ENCODE measurements at regions not wholly inside any gene's neighbourhood (a gene's known extent, or its start where the extent isn't known, plus 50 kb on each side); places are given as distances from the start of the nearest gene placed in this dataset.
"Not testable (repeated sequence)": the region's sequence is repeated elsewhere in the genome, so short reads cannot be mapped to it uniquely, and the experiment has no call there.

DNA sequence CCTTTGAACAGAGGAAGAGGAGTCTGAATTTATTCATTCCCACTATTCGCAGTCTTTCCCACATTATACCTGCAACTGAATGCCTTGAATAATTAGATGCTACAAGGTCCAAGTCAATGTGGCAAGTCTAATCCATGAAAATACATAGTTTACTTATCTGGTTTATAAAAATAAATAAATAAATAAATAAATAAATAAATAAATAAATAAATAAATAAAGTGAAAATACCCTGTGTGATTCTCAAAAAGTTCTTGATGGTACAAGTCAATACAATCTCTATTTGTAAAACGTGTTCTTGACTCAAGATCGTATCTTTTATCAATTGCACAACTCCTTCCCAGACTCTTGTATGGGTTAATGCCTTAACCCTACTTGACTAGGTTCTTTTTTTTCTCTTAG lies 417.7 kb downstream of the ZWINT start:
- H3K27me3 ChIP-seq = no peaks in the 10 kb centered on the region
- intact Hi-C loops (cut with DNase I; ENCODE audit: low total_unique reads) (no loop called here), in situ Hi-C loops (cut with MboI; ENCODE audit: low pct_ligation_motif_present in 1 of 4, low pct_unique_long_range_greater_than_20kb in 1 of 4, low sequenced_read_pairs in 3 of 4) (no loop called here)
- H3K4me1 ChIP-seq = no peaks in the 10 kb centered on the region
- no peak overlapping the region for H3K4me3 ChIP-seq
- no peaks in the 10 kb centered on the region for H3K9me3 ChIP-seq
- WGBS, 2 donors (ENCODE audit: low coverage in 1 of 2) = 78 to 83% methylated on average over 3 of the region's 3 CpGs
- DNase-seq = no peak
- no peak overlapping the region for H3K27ac ChIP-seq
- TF ChIP-seq POLR2A (IDR thresholded peaks at IDR 0.05) (no peak), EP300 (IDR thresholded peaks at IDR 0.05; ENCODE audit: low read depth) (no peak), POLR2AphosphoS5 (IDR thresholded peaks at IDR 0.05) (no peak)
- TF ChIP-seq, protein P1, sequence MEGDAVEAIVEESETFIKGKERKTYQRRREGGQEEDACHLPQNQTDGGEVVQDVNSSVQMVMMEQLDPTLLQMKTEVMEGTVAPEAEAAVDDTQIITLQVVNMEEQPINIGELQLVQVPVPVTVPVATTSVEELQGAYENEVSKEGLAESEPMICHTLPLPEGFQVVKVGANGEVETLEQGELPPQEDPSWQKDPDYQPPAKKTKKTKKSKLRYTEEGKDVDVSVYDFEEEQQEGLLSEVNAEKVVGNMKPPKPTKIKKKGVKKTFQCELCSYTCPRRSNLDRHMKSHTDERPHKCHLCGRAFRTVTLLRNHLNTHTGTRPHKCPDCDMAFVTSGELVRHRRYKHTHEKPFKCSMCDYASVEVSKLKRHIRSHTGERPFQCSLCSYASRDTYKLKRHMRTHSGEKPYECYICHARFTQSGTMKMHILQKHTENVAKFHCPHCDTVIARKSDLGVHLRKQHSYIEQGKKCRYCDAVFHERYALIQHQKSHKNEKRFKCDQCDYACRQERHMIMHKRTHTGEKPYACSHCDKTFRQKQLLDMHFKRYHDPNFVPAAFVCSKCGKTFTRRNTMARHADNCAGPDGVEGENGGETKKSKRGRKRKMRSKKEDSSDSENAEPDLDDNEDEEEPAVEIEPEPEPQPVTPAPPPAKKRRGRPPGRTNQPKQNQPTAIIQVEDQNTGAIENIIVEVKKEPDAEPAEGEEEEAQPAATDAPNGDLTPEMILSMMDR (IDR thresholded peaks at IDR 0.05) = no peak
- no peaks in the 10 kb centered on the region for H3K36me3 ChIP-seq

DNA sequence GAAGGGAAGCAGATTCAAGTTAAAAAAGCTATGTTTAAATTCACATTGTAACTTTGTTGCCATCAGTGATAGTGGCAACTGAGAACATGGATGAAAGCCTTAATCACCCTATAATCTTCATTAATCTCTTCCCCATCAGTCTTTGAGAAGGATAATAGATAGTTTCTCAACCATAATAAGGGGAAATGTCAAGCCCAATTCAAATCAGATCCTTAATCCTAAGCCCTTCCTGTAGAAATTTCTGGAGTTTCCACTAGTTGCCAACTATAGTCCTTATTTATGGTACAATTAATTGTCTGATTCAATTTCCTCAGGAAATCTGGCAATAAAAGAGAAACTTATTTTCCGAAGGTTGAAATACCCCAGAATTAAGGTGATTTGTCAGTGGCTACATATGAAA lies 431.8 kb downstream of the ZWINT start:
- no peak for DNase-seq
- Histone ChIP-seq H3K4me1 (no peaks in the 10 kb centered on the region), H3K36me3 (no peaks in the 10 kb centered on the region), H3K27me3 (no peaks in the 10 kb centered on the region), H3K27ac (no peak overlapping the region), H3K9me3 (no peaks in the 10 kb centered on the region), H3K4me3 (no peak overlapping the region)
- WGBS, 2 donors (ENCODE audit: low coverage in 1 of 2) = 79 to 88% methylated on average over 1 of the region's 1 CpG
- in situ Hi-C loops (cut with MboI; ENCODE audit: low pct_ligation_motif_present in 1 of 4, low pct_unique_long_range_greater_than_20kb in 1 of 4, low sequenced_read_pairs in 3 of 4) (no loop called here), intact Hi-C loops (cut with DNase I; ENCODE audit: low total_unique reads) (no loop called here)
- TF ChIP-seq EP300 (IDR thresholded peaks at IDR 0.05; ENCODE audit: low read depth) (no peak), POLR2A (IDR thresholded peaks at IDR 0.05) (no peak)

DNA sequence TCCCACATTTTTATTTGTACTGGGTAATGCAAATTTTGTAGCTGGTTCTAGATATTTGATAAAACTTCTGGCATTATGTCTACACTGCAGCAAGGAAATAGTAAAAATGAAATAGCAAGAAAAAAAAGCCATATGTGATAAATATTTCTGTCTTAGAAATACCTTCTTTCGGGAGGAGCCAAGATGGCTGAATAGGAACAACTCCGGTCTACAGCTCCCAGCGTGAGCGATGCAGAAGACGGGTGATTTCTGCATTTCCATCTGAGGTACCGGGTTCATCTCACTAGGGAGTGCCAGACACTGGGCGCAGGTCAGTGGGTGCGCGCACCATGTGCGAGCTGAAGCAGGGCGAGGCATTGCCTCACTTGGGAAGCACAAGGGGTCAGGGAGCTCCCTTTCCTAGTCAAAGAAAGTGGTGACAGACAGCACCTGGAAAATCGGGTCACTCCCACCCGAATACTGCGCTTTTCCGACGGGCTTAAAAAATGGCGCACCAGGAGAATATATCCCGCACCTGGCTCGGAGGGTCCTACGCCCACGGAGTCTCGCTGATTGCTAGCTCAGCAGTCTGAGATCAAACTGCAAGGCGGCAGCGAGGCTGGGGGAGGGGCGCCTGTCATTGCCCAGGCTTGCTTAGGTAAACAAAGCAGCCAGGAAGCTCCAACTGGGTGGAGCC lies 461.4 kb downstream of the ZWINT start:
- DNase-seq; in situ Hi-C loops (cut with MboI; ENCODE audit: low pct_ligation_motif_present in 1 of 4, low pct_unique_long_range_greater_than_20kb in 1 of 4, low sequenced_read_pairs in 3 of 4); H3K27me3 ChIP-seq; intact Hi-C loops (cut with DNase I; ENCODE audit: low total_unique reads); H3K9me3 ChIP-seq; H3K4me1 ChIP-seq; H3K4me3 ChIP-seq; H3K36me3 ChIP-seq; H3K27ac ChIP-seq: not testable (repeated sequence)
- WGBS, 2 donors (ENCODE audit: low coverage in 1 of 2) = 89 to 97% methylated on average over 8 to 19 of the region's 25 CpGs

DNA sequence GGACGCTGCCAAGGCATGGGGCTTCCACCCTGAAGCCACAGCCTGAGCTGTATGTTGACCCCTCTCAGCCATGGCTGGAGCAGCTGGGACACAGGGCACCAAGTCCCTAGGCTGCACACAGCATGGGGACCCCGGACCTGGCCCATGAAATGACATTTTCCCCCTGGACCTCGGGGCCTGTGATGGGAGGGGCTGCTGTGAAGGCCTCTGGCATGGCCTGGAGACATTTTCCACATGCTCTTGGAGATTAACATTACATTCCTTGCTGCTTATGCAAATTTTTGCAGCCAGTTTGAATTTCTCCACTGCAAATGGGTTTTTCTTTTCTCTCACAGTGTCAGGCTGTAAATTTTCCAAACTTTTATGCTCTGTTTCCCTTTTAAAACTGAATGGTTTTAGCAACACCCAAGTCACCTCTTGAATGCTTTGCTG lies 463.6 kb downstream of the ZWINT start:
- intact Hi-C loops (cut with DNase I; ENCODE audit: low total_unique reads) = no loop called here
- TF ChIP-seq EP300 (IDR thresholded peaks at IDR 0.05; ENCODE audit: low read depth) (no peak), POLR2AphosphoS5 (IDR thresholded peaks at IDR 0.05) (no peak), POLR2A (IDR thresholded peaks at IDR 0.05) (no peak)
- TF ChIP-seq, protein P1 (IDR thresholded peaks at IDR 0.05) = no peak
- no peaks in the 10 kb centered on the region for H3K36me3 ChIP-seq
- H3K27me3 ChIP-seq = no peaks in the 10 kb centered on the region
- 38% methylated on average over 3 of the region's 3 CpGs; no CpG with 5 or more reads in 1 of the 2 donors for WGBS, 2 donors (ENCODE audit: low coverage in 1 of 2)
- no peak for DNase-seq
- in situ Hi-C loops (cut with MboI; ENCODE audit: low pct_ligation_motif_present in 1 of 4, low pct_unique_long_range_greater_than_20kb in 1 of 4, low sequenced_read_pairs in 3 of 4) = no loop called here
- H3K27ac ChIP-seq = no peak overlapping the region
- no peaks in the 10 kb centered on the region for H3K4me1 ChIP-seq
- no peaks in the 10 kb centered on the region for H3K9me3 ChIP-seq
- no peak overlapping the region for H3K4me3 ChIP-seq

DNA sequence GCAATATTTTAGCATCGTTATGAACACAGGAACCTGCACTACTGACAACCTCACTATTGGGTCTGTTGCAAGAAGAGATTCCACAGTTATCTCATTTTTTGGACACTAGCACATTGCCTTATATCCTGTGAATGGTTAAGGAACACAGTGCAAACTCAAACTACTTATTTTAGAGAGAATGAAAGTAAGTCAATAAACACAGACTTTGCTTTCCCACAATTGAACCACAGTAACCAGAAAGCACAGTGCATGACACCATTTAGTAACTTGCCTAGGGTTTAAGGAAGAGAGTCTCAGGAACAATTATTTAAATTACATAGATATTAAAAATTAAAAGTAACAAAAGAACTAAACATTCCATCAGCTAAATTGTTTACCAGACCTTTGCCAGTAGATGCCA lies 468.8 kb downstream of the ZWINT start:
- H3K4me3 ChIP-seq = no peak overlapping the region
- intact Hi-C loops (cut with DNase I; ENCODE audit: low total_unique reads) = no loop called here
- H3K36me3 ChIP-seq = no peaks in the 10 kb centered on the region
- H3K9me3 ChIP-seq = no peaks in the 10 kb centered on the region
- DNase-seq = no peak
- H3K4me1 ChIP-seq = no peaks in the 10 kb centered on the region
- WGBS, 2 donors (ENCODE audit: low coverage in 1 of 2) = 31 to 51% methylated on average over 1 of the region's 1 CpG
- no peak overlapping the region for H3K27ac ChIP-seq
- H3K27me3 ChIP-seq = no peaks in the 10 kb centered on the region
- in situ Hi-C loops (cut with MboI; ENCODE audit: low pct_ligation_motif_present in 1 of 4, low pct_unique_long_range_greater_than_20kb in 1 of 4, low sequenced_read_pairs in 3 of 4) = no loop called here
- TF ChIP-seq POLR2A (IDR thresholded peaks at IDR 0.05) (no peak), POLR2AphosphoS5 (IDR thresholded peaks at IDR 0.05) (no peak), EP300 (IDR thresholded peaks at IDR 0.05; ENCODE audit: low read depth) (no peak)
- TF ChIP-seq, protein P1 (IDR thresholded peaks at IDR 0.05) = no peak
